GM18505 (cell line): ENCODE measurements at regions not wholly inside any gene's neighbourhood (a gene's known extent, or its start where the extent isn't known, plus 50 kb on each side); places are given as distances from the start of the nearest gene placed in this dataset.
"Not testable (repeated sequence)": the region's sequence is repeated elsewhere in the genome, so short reads cannot be mapped to it uniquely, and the experiment has no call there.

Experiments
- ATAC-seq: cut with Tn5 transposase; IDR thresholded peaks from one replicate; pipeline ENCODE4 v1.9.1; 2021; ENCODE audit not compliant: unreplicated experiment
- POLR2A ChIP-seq: IDR thresholded peaks from 4 replicates; pipeline ENCODE4 v1.6.1; 2011; ENCODE audit warnings: borderline replicate concordance; ENCODE audit not compliant: insufficient read depth, insufficient read length; ENCODE audit errors: extremely low read depth

DNA sequence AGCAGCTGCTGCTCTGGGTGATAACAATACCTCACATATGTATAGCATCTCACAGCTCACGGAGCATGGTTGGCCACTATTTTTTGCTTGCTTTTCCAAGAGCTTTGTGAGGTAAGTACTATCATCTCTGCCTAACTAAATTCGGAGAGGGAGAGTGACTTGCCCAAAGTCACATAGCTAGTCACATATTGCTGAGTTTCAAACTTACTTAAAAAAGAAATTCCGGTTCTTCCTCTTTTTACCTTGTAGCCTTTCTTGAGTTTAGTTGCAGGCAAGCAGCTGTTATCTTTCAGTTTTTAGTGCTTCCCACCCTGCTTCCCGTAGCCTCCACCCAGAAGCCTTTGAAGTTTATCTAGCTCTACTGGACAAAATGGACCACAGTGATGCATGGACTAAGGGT, 309.2 kb downstream of the PDCD6IP start:
- TF ChIP-seq POLR2A, result no peak
- ATAC-seq, result peak; percentile 54

DNA sequence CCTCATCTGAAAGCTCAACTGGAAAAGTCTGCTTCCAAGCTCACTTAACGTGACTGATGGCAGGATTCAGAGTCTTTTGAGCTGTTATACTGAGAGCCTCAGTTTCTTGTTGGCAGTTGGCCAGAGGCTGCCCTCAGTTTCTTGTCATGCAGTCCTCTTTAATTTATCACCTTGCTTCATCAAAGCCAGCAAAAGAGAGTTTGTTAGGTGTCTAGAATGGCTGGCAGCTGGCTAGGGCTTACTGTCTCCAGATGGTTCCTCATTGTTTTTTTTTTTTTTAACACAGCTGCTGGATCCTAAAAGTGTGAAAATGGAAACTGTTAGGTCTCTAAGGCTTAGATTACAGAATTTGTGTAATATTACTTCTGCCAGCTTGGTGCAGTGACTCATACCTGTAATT, 310.6 kb downstream of the PDCD6IP start:
- TF ChIP-seq POLR2A, result no peak
- no peak for ATAC-seq

GRCh38 chr3:34109846-34110245, 311.4 kb downstream of the PDCD6IP start:
- peak; percentile 57 for ATAC-seq

GRCh38 chr3:34111361-34111760, 312.9 kb downstream of the PDCD6IP start:
- ATAC-seq, result no peak
- TF ChIP-seq POLR2A, result no peak

More at GRCh38 chr3:34109846-34110245, 311.4 kb downstream of the PDCD6IP start:
- TF ChIP-seq POLR2A, result no peak

- not testable (repeated sequence) for ATAC-seq
Observed at GRCh38 chr3:34112261-34112660, 313.8 kb downstream of the PDCD6IP start.

GRCh38 chr3:34131091-34131490, 332.7 kb downstream of the PDCD6IP start:
- no peak for TF ChIP-seq POLR2A
- ATAC-seq, result no peak

DNA sequence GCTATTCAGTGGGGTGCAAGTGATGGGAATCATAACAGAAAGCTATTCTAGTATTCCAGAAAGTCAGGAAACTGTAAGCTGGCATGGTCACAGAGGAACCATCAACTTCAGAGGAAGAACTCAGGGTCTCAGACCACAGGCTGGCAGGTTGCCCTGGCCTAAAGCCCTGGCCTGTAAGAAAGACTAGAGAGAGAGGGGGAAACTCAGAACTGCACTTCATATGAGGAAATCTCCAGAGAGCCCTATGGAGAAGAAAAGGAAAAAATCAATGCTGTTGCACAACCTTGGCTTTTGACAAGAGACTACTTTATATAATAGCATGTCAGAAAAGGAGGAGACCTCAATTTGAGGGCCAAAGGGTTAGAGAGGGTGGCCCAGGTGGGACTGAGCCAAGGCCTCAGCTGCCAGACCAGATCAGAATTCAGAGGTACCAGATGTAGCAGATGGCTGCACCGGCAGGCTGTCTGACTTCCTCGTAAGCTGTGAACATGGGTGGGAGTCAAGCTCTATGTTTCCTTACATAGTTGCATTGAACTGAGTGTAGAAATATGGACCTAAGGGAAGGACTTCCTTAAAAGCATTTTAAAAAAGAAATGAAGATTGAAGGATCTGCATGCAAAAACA, 333.8 kb downstream of the PDCD6IP start:
- ATAC-seq, result no peak
- no peak for TF ChIP-seq POLR2A

DNA sequence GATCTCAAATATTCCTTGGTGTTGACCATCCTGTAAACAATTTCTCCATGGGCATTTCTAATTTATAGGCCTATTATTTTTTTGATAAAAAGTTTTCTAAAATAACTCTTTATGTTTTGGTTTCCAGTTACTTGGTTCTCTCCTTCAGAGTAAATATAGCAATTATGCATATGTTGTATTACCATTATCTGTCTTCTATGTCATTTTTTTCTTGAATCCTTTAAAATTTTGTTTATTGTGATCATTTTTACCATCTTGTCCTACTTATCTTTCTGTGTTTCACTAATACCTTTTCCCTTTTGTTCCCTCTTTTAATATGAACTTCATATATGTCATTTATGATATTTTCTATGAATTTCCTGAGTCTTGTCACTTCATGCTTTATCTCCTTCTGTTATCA, 341.1 kb downstream of the PDCD6IP start:
- TF ChIP-seq POLR2A, result no peak

GRCh38 chr3:34140616-34141015, 342.2 kb downstream of the PDCD6IP start:
- no peak for ATAC-seq
- TF ChIP-seq POLR2A, result no peak

More for the DNA sequence above, 341.1 kb downstream of the PDCD6IP start:
- no peak for ATAC-seq

DNA sequence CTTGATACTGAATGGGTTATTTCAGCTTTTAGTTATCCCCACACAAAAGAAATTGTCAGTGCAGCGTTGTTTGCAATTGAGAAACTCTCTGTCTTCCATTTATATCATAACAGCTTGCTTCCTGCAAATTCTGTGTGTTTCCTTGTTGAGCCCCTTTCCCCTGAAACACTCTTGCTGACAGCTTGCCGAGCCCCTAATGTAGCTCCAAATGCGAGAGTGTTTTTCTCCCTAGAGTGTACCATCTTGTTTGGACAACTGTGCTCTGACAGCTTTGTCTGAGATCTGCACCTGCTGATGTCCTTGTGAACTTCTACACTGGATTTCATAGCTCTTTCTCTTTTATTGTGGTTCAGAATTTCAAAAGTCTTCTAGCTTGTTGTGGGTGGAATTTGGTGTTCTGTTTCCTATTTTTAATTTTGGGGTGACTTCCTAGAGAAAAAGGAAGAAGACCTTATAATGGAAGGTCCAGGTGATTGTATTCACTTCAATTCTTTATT, 343.5 kb downstream of the PDCD6IP start:
- TF ChIP-seq POLR2A, result no peak
- no peak for ATAC-seq

- no peak for ATAC-seq
- no peak for TF ChIP-seq POLR2A
Observed at GRCh38 chr3:34145796-34146195, 347.4 kb downstream of the PDCD6IP start.

GRCh38 chr3:34146596-34146995, 348.2 kb downstream of the PDCD6IP start:
- no peak for ATAC-seq

DNA sequence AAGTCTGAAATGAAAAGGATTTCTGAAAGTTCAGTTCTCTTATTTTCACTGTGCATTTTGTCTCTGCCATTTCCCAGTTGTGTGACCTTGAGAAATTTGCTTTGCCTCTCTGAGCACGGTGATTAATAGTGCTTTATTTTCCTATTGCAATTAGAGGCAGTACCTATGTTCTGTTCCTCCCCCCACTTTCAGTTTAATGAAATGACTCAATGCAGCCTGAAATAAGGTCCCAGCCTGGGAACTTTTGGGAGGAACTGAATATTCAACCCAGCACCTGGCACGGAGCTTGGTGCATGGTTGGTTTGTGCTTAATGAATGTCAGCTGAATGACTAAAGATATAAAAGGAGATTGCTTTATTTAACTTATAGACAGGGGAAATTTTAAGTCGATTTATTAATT, 352.6 kb downstream of the PDCD6IP start:
- ATAC-seq, result no peak

More at GRCh38 chr3:34146596-34146995, 348.2 kb downstream of the PDCD6IP start:
- TF ChIP-seq POLR2A, result no peak

GRCh38 chr3:34152656-34153055, 354.2 kb downstream of the PDCD6IP start:
- no peak for ATAC-seq
- TF ChIP-seq POLR2A, result no peak

More for the DNA sequence above, 352.6 kb downstream of the PDCD6IP start:
- TF ChIP-seq POLR2A, result no peak

- no peak for TF ChIP-seq POLR2A
- no peak for ATAC-seq
Observed at GRCh38 chr3:34155108-34155507, 356.7 kb downstream of the PDCD6IP start.
